HEK293T (cell line): ENCODE measurements at regions not wholly inside any gene's neighbourhood (a gene's known extent, or its start where the extent isn't known, plus 50 kb on each side); places are given as distances from the start of the nearest gene placed in this dataset.

Source experiments
- BHLHE40 ChIP-seq: fragments of 450-650 bp; IDR thresholded peaks from 2 replicates; pipeline ENCODE4 v1.6.1; 2016; ENCODE audit warnings: mild to moderate bottlenecking, moderate library complexity, borderline replicate concordance
- CTBP1 ChIP-seq: fragments of 450-650 bp; IDR thresholded peaks from 2 replicates; pipeline ENCODE4 v1.6.1; 2016; ENCODE audit warnings: borderline replicate concordance
- ELF4 ChIP-seq: fragments of 450-650 bp; IDR thresholded peaks from 2 replicates; pipeline ENCODE4 v1.6.1; 2017; ENCODE audit warnings: antibody characterized with exemption
- FOXA1 ChIP-seq: fragments of 450-650 bp; IDR thresholded peaks from 2 replicates; pipeline ENCODE4 v1.6.1; 2016; ENCODE audit warnings: mild to moderate bottlenecking
- FOXK2 ChIP-seq: fragments of 450-650 bp; IDR thresholded peaks from 2 replicates; pipeline ENCODE4 v1.6.1; 2016; ENCODE audit warnings: mild to moderate bottlenecking
- LEF1 ChIP-seq: fragments of 450-650 bp; IDR thresholded peaks from 2 replicates; pipeline ENCODE4 v1.6.1; 2017; ENCODE audit warnings: mild to moderate bottlenecking, borderline replicate concordance
- NFRKB ChIP-seq: fragments of 450-650 bp; IDR thresholded peaks from 2 replicates; pipeline ENCODE4 v1.6.1; 2016; ENCODE audit warnings: mild to moderate bottlenecking, moderate library complexity
- SP1 ChIP-seq: fragments of 450-650 bp; IDR thresholded peaks from 2 replicates; pipeline ENCODE4 v1.6.1; 2017
- SUZ12 ChIP-seq: fragments of 450-650 bp; IDR thresholded peaks from 2 replicates; pipeline ENCODE4 v1.6.1; 2016; ENCODE audit warnings: mild to moderate bottlenecking
- TARDBP ChIP-seq: fragments of 450-650 bp; IDR thresholded peaks from 2 replicates; pipeline ENCODE4 v1.6.1; 2016

DNA sequence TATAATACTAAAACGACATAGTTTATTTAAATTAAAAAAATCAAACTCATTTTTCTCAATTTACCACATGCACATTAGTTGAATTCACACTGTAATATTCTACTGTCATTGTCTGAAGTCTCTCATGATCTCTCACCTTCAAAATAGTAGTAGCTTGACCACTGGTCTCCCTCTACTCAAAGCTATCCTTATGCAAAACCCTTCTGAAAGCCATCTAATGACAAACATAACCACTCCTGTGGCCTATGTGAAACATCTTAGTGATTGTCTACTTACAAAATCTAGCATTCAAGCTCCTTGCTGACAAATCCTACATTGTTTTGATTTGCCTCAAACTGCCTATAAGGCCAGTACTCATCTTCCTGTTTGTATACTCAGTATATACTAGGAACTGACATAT, 606.0 kb upstream of the GHITM start:
- TF ChIP-seq ELF4 (no peak), TARDBP (no peak), SP1 (no peak), CTBP1 (no peak), SUZ12 (no peak), BHLHE40 (no peak), FOXA1 (no peak), LEF1 (no peak), NFRKB (no peak), FOXK2 (no peak)
